B cell (primary cell): ENCODE measurements at regions not wholly inside any gene's neighbourhood (a gene's known extent, or its start where the extent isn't known, plus 50 kb on each side); places are given as distances from the start of the nearest gene placed in this dataset.

Experiments used
- CTCF ChIP-seq: fragments of 200-600 bp; IDR thresholded peaks from one replicate; pipeline ENCODE4 v1.8.0; 2022; ENCODE audit warnings: antibody characterized with exemption, mild to moderate bottlenecking
- EZH2 ChIP-seq: IDR thresholded peaks from 2 replicates; pipeline ENCODE4 v1.6.1; 2012; ENCODE audit warnings: borderline replicate concordance, low read depth, mild to moderate bottlenecking, moderate library complexity, low read length; ENCODE audit not compliant: insufficient read depth, poor library complexity, severe bottlenecking

GRCh38 chrX:20789103-20789502 lies 522.4 kb upstream of the RPS6KA3 start:
- TF ChIP-seq CTCF: no peak
- no peak for TF ChIP-seq EZH2
